ENCODE measurements at regions not wholly inside any gene's neighbourhood (a gene's known extent, or its start where the extent isn't known, plus 50 kb on each side); places are given as distances from the start of the nearest gene placed in this dataset.

DNA sequence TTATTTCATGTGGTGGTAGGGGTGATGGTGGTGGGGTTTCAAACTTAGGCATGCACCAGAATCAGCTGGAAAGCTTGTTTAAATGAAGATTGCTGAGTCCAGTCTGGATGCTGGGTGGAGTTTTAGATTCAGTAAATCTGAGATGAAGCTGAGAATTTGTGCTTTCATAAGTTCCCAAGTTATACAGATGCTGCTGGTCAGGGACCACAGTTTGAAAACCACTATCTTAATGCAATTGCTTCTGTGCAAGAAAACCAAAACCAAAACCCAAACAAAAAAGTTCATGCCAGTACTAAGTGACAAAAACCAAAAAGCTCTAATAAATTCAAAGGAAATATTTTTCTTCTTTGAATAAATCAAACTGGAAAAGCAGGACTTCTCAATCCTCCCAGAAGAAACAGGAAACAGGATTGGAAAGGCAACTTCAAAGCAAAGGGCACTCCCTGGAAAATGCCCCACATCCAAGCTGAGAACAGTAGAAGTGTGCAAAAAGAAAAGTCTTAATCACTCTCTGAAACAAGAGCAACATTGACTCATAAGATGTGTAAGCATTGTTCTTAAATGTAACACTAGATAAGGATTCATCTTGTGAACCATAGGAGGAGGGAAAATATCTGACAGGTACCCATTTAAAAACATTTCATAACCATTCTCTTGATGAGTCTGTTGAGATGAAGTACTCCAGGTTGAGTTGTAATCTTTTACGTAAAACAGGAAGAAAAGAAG, 481.5 kb upstream of the HSF2 start:
- ATAC-seq (no peak), DNase-seq (no peak)
- no peaks in the 10 kb centered on the region for H3K36me3 ChIP-seq
- intact Hi-C loops (cut with DNase I; ENCODE audit: low total_unique reads), result no loop called here
- in situ Hi-C loops (cut with MboI; ENCODE audit: low sequenced_read_pairs in 4 of 4), result no loop called here
- no peaks in the 10 kb centered on the region for H3K4me1 ChIP-seq
- TF ChIP-seq, protein P1, sequence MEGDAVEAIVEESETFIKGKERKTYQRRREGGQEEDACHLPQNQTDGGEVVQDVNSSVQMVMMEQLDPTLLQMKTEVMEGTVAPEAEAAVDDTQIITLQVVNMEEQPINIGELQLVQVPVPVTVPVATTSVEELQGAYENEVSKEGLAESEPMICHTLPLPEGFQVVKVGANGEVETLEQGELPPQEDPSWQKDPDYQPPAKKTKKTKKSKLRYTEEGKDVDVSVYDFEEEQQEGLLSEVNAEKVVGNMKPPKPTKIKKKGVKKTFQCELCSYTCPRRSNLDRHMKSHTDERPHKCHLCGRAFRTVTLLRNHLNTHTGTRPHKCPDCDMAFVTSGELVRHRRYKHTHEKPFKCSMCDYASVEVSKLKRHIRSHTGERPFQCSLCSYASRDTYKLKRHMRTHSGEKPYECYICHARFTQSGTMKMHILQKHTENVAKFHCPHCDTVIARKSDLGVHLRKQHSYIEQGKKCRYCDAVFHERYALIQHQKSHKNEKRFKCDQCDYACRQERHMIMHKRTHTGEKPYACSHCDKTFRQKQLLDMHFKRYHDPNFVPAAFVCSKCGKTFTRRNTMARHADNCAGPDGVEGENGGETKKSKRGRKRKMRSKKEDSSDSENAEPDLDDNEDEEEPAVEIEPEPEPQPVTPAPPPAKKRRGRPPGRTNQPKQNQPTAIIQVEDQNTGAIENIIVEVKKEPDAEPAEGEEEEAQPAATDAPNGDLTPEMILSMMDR (IDR thresholded peaks at IDR 0.05 in 4 of 5, conservative IDR thresholded peaks at IDR 0.05 in 1 of 5), result no peak
- no peak for TF ChIP-seq POLR2A (IDR thresholded peaks at IDR 0.05)
- no peaks in the 10 kb centered on the region for H3K9me3 ChIP-seq
- H3K27ac ChIP-seq, result no peak overlapping the region
- H3K4me3 ChIP-seq, result no peak overlapping the region
- H3K27me3 ChIP-seq, result no peaks in the 10 kb centered on the region

DNA sequence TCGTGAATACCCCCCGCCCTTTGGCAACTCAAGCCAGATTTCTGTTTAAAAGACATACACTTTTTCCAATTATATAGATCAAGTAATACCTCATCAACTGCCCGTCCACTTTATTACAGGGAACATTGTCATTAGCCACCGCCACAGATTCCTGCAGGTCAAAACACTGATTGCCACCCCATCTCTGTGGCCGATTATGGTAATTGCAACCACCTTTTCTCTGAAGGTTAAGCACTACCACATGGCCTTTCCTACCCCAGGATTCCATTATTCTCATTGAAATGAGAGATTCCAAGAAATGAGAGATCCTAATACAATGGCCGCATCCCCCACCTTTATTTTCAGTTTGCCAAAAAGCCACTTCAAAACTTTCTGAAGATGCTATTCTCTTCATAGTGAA, 478.8 kb upstream of the HSF2 start:
- no peak overlapping the region for H3K27ac ChIP-seq
- in situ Hi-C loops (cut with MboI; ENCODE audit: low sequenced_read_pairs in 4 of 4) (no loop called here), intact Hi-C loops (cut with DNase I; ENCODE audit: low total_unique reads) (no loop called here)
- H3K36me3 ChIP-seq, result no peaks in the 10 kb centered on the region
- DNase-seq (no peak), ATAC-seq (no peak)
- TF ChIP-seq, protein P1 (IDR thresholded peaks at IDR 0.05 in 4 of 5, conservative IDR thresholded peaks at IDR 0.05 in 1 of 5), result no peak
- TF ChIP-seq POLR2A (IDR thresholded peaks at IDR 0.05), result no peak
- H3K4me1 ChIP-seq, result no peaks in the 10 kb centered on the region
- H3K9me3 ChIP-seq, result no peaks in the 10 kb centered on the region
- H3K4me3 ChIP-seq, result no peak overlapping the region
- H3K27me3 ChIP-seq, result no peaks in the 10 kb centered on the region

DNA sequence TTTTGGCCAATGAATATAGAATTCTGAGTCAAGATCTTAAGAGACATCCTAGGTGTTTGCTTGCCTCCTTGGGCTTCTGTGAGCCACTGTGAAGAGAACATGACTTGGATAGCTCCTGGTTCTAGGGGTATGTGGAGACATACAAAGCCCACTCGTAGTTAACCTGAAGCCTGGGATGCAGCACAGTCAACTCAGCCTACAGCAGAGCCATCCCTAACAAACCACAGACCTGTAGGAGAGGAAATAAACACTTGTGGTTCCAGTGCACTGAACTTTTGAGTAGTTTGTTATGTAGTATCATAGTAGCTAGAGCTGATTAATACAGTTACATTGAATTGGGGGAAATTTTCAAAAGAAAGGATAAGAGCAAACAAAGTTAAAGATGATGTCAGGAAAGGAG, 474.4 kb upstream of the HSF2 start:
- no peak for ATAC-seq
- intact Hi-C loops (cut with DNase I; ENCODE audit: low total_unique reads), result no loop called here
- no peaks in the 10 kb centered on the region for H3K27me3 ChIP-seq

DNA sequence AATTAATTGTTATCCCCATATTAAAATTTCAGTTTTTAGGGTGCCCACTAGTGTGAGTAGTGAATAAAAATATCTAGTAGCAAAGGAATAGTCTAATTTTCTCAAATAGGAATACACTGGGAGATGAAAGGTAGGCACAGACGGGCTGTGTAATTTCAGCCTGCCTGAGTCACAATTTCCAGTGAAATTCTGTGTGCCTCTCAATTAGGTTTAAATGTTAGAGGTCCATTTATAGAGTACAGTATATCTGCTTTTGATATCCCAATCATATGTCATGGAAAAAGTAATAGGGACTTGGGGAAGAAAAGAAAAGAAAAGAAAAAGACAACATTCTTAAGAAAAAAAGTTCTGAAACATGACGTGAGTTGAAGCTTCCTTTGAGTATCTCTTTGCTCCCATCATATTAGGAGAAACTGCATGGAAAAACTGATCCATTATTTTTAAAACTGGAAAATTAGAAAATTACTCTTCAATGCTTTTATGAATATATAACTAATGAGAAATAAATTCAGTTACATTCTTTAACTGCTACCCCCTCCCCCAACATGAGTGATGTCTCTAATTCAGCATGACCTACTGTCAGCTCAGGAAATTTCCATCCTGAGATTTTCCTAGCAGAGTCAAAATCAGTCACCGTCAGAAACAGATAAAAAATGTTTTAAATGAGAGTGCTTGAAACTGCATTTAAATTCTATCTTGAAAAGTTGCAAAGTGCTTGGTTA, 473.8 kb upstream of the HSF2 start:
- TF ChIP-seq POLR2A (IDR thresholded peaks at IDR 0.05), result no peak
- TF ChIP-seq, protein P1 (IDR thresholded peaks at IDR 0.05 in 4 of 5, conservative IDR thresholded peaks at IDR 0.05 in 1 of 5), result no peak
- in situ Hi-C loops (cut with MboI; ENCODE audit: low sequenced_read_pairs in 4 of 4) (no loop called here), intact Hi-C loops (cut with DNase I; ENCODE audit: low total_unique reads) (no loop called here)
- H3K4me3 ChIP-seq, result no peak overlapping the region
- H3K27ac ChIP-seq, result no peak overlapping the region
- H3K36me3 ChIP-seq, result no peaks in the 10 kb centered on the region
- ATAC-seq (no peak), DNase-seq (no peak)
- H3K27me3 ChIP-seq, result no peaks in the 10 kb centered on the region
- no peaks in the 10 kb centered on the region for H3K9me3 ChIP-seq
- H3K4me1 ChIP-seq, result no peaks in the 10 kb centered on the region

More for the DNA sequence above, 474.4 kb upstream of the HSF2 start:
- TF ChIP-seq POLR2A (IDR thresholded peaks at IDR 0.05), result no peak
- TF ChIP-seq, protein P1 (IDR thresholded peaks at IDR 0.05 in 4 of 5, conservative IDR thresholded peaks at IDR 0.05 in 1 of 5), result no peak
- in situ Hi-C loops (cut with MboI; ENCODE audit: low sequenced_read_pairs in 4 of 4), result no loop called here
- no peak overlapping the region for H3K27ac ChIP-seq
- no peaks in the 10 kb centered on the region for H3K36me3 ChIP-seq
- H3K9me3 ChIP-seq, result no peaks in the 10 kb centered on the region
- H3K4me1 ChIP-seq, result no peaks in the 10 kb centered on the region
- no peak overlapping the region for H3K4me3 ChIP-seq
- DNase-seq, result no peak
